ENCODE measurements at regions not wholly inside any gene's neighbourhood (a gene's known extent, or its start where the extent isn't known, plus 50 kb on each side); places are given as distances from the start of the nearest gene placed in this dataset.

- no peak overlapping the region for H3K27ac ChIP-seq (ENCODE audit: low read depth, low read length)
These were observed 77.4 kb downstream of the PSMG1 start for GRCh38 chr21:39105836-39106235.

GRCh38 chr21:39105341-39105765 is 77.9 kb downstream of the PSMG1 start:
- peaks cover 14 to 22% (median 15%) of the 10 kb centered on the region in 3 donors for H3K4me1 ChIP-seq (ENCODE audit: control insufficient read depth in 3 of 3, insufficient read depth in 3 of 3, low read length in 3 of 3)
- H3K36me3 ChIP-seq (ENCODE audit: control insufficient read depth in 3 of 3, insufficient read depth in 3 of 3, low read length in 3 of 3): no peaks in the 10 kb centered on the region
- H3K9ac ChIP-seq (ENCODE audit: low read depth in 1 of 3, low read length in 3 of 3): peak overlapping the region in 1 of 3 donors; percentile 17
- H3K4me3 ChIP-seq (ENCODE audit: low read length in 3 of 3): no peak overlapping the region
- no peaks in the 10 kb centered on the region for H3K9me3 ChIP-seq (ENCODE audit: control insufficient read depth in 3 of 3, low read length in 3 of 3)
- H3K27me3 ChIP-seq (ENCODE audit: control insufficient read depth in 3 of 3, insufficient read depth in 3 of 3, low read length in 3 of 3): no peaks in the 10 kb centered on the region
- no peak overlapping the region for H3K27ac ChIP-seq (ENCODE audit: low read depth, low read length)

More at GRCh38 chr21:39105836-39106235, 77.4 kb downstream of the PSMG1 start:
- Histone ChIP-seq H3K36me3 (ENCODE audit: control insufficient read depth in 3 of 3, insufficient read depth in 3 of 3, low read length in 3 of 3) (no peaks in the 10 kb centered on the region), H3K4me1 (ENCODE audit: control insufficient read depth in 3 of 3, insufficient read depth in 3 of 3, low read length in 3 of 3) (peaks cover 14 to 22% (median 15%) of the 10 kb centered on the region in 3 donors), H3K9ac (ENCODE audit: low read depth in 1 of 3, low read length in 3 of 3) (peak overlapping the region in 1 of 3 donors; percentile 17), H3K27me3 (ENCODE audit: control insufficient read depth in 3 of 3, insufficient read depth in 3 of 3, low read length in 3 of 3) (no peaks in the 10 kb centered on the region), H3K4me3 (ENCODE audit: low read length in 3 of 3) (no peak overlapping the region), H3K9me3 (ENCODE audit: control insufficient read depth in 3 of 3, low read length in 3 of 3) (no peaks in the 10 kb centered on the region)

GRCh38 chr21:39104911-39105310 is 78.3 kb downstream of the PSMG1 start:
- H3K36me3 ChIP-seq (ENCODE audit: control insufficient read depth in 3 of 3, insufficient read depth in 3 of 3, low read length in 3 of 3): no peaks in the 10 kb centered on the region
- H3K9me3 ChIP-seq (ENCODE audit: control insufficient read depth in 3 of 3, low read length in 3 of 3): no peaks in the 10 kb centered on the region
- peaks cover 14 to 22% (median 15%) of the 10 kb centered on the region in 3 donors for H3K4me1 ChIP-seq (ENCODE audit: control insufficient read depth in 3 of 3, insufficient read depth in 3 of 3, low read length in 3 of 3)
- H3K9ac ChIP-seq (ENCODE audit: low read depth in 1 of 3, low read length in 3 of 3): no peak overlapping the region
- peak overlapping the region; percentile 55 for H3K27ac ChIP-seq (ENCODE audit: low read depth, low read length)
- no peaks in the 10 kb centered on the region for H3K27me3 ChIP-seq (ENCODE audit: control insufficient read depth in 3 of 3, insufficient read depth in 3 of 3, low read length in 3 of 3)
- no peak overlapping the region for H3K4me3 ChIP-seq (ENCODE audit: low read length in 3 of 3)

GRCh38 chr21:39103689-39104088 is 79.6 kb downstream of the PSMG1 start:
- no peaks in the 10 kb centered on the region for H3K27me3 ChIP-seq (ENCODE audit: control insufficient read depth in 3 of 3, insufficient read depth in 3 of 3, low read length in 3 of 3)
- H3K4me3 ChIP-seq (ENCODE audit: low read length in 3 of 3): no peak overlapping the region
- no peak overlapping the region for H3K9ac ChIP-seq (ENCODE audit: low read depth in 1 of 3, low read length in 3 of 3)
- H3K4me1 ChIP-seq (ENCODE audit: control insufficient read depth in 3 of 3, insufficient read depth in 3 of 3, low read length in 3 of 3): peaks cover 14 to 22% (median 15%) of the 10 kb centered on the region in 3 donors
- peak overlapping the region; percentile 55 for H3K27ac ChIP-seq (ENCODE audit: low read depth, low read length)
- no peaks in the 10 kb centered on the region for H3K36me3 ChIP-seq (ENCODE audit: control insufficient read depth in 3 of 3, insufficient read depth in 3 of 3, low read length in 3 of 3)
- H3K9me3 ChIP-seq (ENCODE audit: control insufficient read depth in 3 of 3, low read length in 3 of 3): no peaks in the 10 kb centered on the region

GRCh38 chr21:39099859-39100258 is 83.4 kb downstream of the PSMG1 start:
- H3K9me3 ChIP-seq (ENCODE audit: control insufficient read depth in 3 of 3, low read length in 3 of 3): no peaks in the 10 kb centered on the region
- H3K4me1 ChIP-seq (ENCODE audit: control insufficient read depth in 3 of 3, insufficient read depth in 3 of 3, low read length in 3 of 3): peaks cover 15 to 26% (median 15%) of the 10 kb centered on the region in 3 donors
- H3K27me3 ChIP-seq (ENCODE audit: control insufficient read depth in 3 of 3, insufficient read depth in 3 of 3, low read length in 3 of 3): no peaks in the 10 kb centered on the region
- H3K9ac ChIP-seq (ENCODE audit: low read depth in 1 of 3, low read length in 3 of 3): no peak overlapping the region
- H3K36me3 ChIP-seq (ENCODE audit: control insufficient read depth in 3 of 3, insufficient read depth in 3 of 3, low read length in 3 of 3): no peaks in the 10 kb centered on the region
- H3K4me3 ChIP-seq (ENCODE audit: low read length in 3 of 3): no peak overlapping the region
- H3K27ac ChIP-seq (ENCODE audit: low read depth, low read length): no peak overlapping the region

GRCh38 chr21:39098696-39099200 is 84.5 kb downstream of the PSMG1 start:
- Histone ChIP-seq H3K27me3 (ENCODE audit: control insufficient read depth in 3 of 3, insufficient read depth in 3 of 3, low read length in 3 of 3) (no peaks in the 10 kb centered on the region), H3K4me1 (ENCODE audit: control insufficient read depth in 3 of 3, insufficient read depth in 3 of 3, low read length in 3 of 3) (peaks cover 13 to 24% (median 13%) of the 10 kb centered on the region in 3 donors), H3K36me3 (ENCODE audit: control insufficient read depth in 3 of 3, insufficient read depth in 3 of 3, low read length in 3 of 3) (no peaks in the 10 kb centered on the region), H3K9ac (ENCODE audit: low read depth in 1 of 3, low read length in 3 of 3) (no peak overlapping the region), H3K27ac (ENCODE audit: low read depth, low read length) (no peak overlapping the region), H3K4me3 (ENCODE audit: low read length in 3 of 3) (no peak overlapping the region), H3K9me3 (ENCODE audit: control insufficient read depth in 3 of 3, low read length in 3 of 3) (no peaks in the 10 kb centered on the region)

GRCh38 chr21:39097981-39098380 is 85.3 kb downstream of the PSMG1 start:
- H3K9ac ChIP-seq (ENCODE audit: low read depth in 1 of 3, low read length in 3 of 3): no peak overlapping the region
- no peaks in the 10 kb centered on the region for H3K27me3 ChIP-seq (ENCODE audit: control insufficient read depth in 3 of 3, insufficient read depth in 3 of 3, low read length in 3 of 3)
- no peak overlapping the region for H3K27ac ChIP-seq (ENCODE audit: low read depth, low read length)
- no peaks in the 10 kb centered on the region for H3K36me3 ChIP-seq (ENCODE audit: control insufficient read depth in 3 of 3, insufficient read depth in 3 of 3, low read length in 3 of 3)
- no peaks in the 10 kb centered on the region for H3K9me3 ChIP-seq (ENCODE audit: control insufficient read depth in 3 of 3, low read length in 3 of 3)
- H3K4me3 ChIP-seq (ENCODE audit: low read length in 3 of 3): no peak overlapping the region
- peaks cover 13 to 28% (median 15%) of the 10 kb centered on the region in 3 donors for H3K4me1 ChIP-seq (ENCODE audit: control insufficient read depth in 3 of 3, insufficient read depth in 3 of 3, low read length in 3 of 3)

GRCh38 chr21:39097335-39097861 is 85.9 kb downstream of the PSMG1 start:
- H3K27me3 ChIP-seq (ENCODE audit: control insufficient read depth in 3 of 3, insufficient read depth in 3 of 3, low read length in 3 of 3): no peaks in the 10 kb centered on the region
- H3K9me3 ChIP-seq (ENCODE audit: control insufficient read depth in 3 of 3, low read length in 3 of 3): no peaks in the 10 kb centered on the region
- no peaks in the 10 kb centered on the region for H3K36me3 ChIP-seq (ENCODE audit: control insufficient read depth in 3 of 3, insufficient read depth in 3 of 3, low read length in 3 of 3)
- H3K9ac ChIP-seq (ENCODE audit: low read depth in 1 of 3, low read length in 3 of 3): no peak overlapping the region
- peaks cover 13 to 28% (median 15%) of the 10 kb centered on the region in 3 donors for H3K4me1 ChIP-seq (ENCODE audit: control insufficient read depth in 3 of 3, insufficient read depth in 3 of 3, low read length in 3 of 3)
- H3K4me3 ChIP-seq (ENCODE audit: low read length in 3 of 3): no peak overlapping the region
- peak overlapping the region; percentile 45 for H3K27ac ChIP-seq (ENCODE audit: low read depth, low read length)

GRCh38 chr21:39096754-39097153 is 86.5 kb downstream of the PSMG1 start:
- H3K36me3 ChIP-seq (ENCODE audit: control insufficient read depth in 3 of 3, insufficient read depth in 3 of 3, low read length in 3 of 3): no peaks in the 10 kb centered on the region
- H3K9ac ChIP-seq (ENCODE audit: low read depth in 1 of 3, low read length in 3 of 3): no peak overlapping the region
- H3K4me3 ChIP-seq (ENCODE audit: low read length in 3 of 3): no peak overlapping the region
- H3K27ac ChIP-seq (ENCODE audit: low read depth, low read length): peak overlapping the region; percentile 45
- H3K4me1 ChIP-seq (ENCODE audit: control insufficient read depth in 3 of 3, insufficient read depth in 3 of 3, low read length in 3 of 3): peaks cover 13 to 28% (median 15%) of the 10 kb centered on the region in 3 donors
- no peaks in the 10 kb centered on the region for H3K9me3 ChIP-seq (ENCODE audit: control insufficient read depth in 3 of 3, low read length in 3 of 3)
- H3K27me3 ChIP-seq (ENCODE audit: control insufficient read depth in 3 of 3, insufficient read depth in 3 of 3, low read length in 3 of 3): no peaks in the 10 kb centered on the region

- peak overlapping the region; percentile 45 for H3K27ac ChIP-seq (ENCODE audit: low read depth, low read length)
- H3K4me1 ChIP-seq (ENCODE audit: control insufficient read depth in 3 of 3, insufficient read depth in 3 of 3, low read length in 3 of 3): peaks cover 13 to 28% (median 15%) of the 10 kb centered on the region in 3 donors
- H3K9ac ChIP-seq (ENCODE audit: low read depth in 1 of 3, low read length in 3 of 3): no peak overlapping the region
- no peaks in the 10 kb centered on the region for H3K27me3 ChIP-seq (ENCODE audit: control insufficient read depth in 3 of 3, insufficient read depth in 3 of 3, low read length in 3 of 3)
- H3K36me3 ChIP-seq (ENCODE audit: control insufficient read depth in 3 of 3, insufficient read depth in 3 of 3, low read length in 3 of 3): no peaks in the 10 kb centered on the region
- no peaks in the 10 kb centered on the region for H3K9me3 ChIP-seq (ENCODE audit: control insufficient read depth in 3 of 3, low read length in 3 of 3)
- no peak overlapping the region for H3K4me3 ChIP-seq (ENCODE audit: low read length in 3 of 3)
These were observed 87.6 kb downstream of the PSMG1 start for GRCh38 chr21:39095681-39096080.
